GF-D8 (cell line): ENCODE measurements at regions not wholly inside any gene's neighbourhood (a gene's known extent, or its start where the extent isn't known, plus 50 kb on each side); places are given as distances from the start of the nearest gene placed in this dataset.
"Not testable (repeated sequence)": the region's sequence is repeated elsewhere in the genome, so short reads cannot be mapped to it uniquely, and the experiment has no call there.

Experiments used
- DNase-seq: peaks from one replicate; lab custom pipeline; 2025; lab: John Stamatoyannopoulos, UW

DNA sequence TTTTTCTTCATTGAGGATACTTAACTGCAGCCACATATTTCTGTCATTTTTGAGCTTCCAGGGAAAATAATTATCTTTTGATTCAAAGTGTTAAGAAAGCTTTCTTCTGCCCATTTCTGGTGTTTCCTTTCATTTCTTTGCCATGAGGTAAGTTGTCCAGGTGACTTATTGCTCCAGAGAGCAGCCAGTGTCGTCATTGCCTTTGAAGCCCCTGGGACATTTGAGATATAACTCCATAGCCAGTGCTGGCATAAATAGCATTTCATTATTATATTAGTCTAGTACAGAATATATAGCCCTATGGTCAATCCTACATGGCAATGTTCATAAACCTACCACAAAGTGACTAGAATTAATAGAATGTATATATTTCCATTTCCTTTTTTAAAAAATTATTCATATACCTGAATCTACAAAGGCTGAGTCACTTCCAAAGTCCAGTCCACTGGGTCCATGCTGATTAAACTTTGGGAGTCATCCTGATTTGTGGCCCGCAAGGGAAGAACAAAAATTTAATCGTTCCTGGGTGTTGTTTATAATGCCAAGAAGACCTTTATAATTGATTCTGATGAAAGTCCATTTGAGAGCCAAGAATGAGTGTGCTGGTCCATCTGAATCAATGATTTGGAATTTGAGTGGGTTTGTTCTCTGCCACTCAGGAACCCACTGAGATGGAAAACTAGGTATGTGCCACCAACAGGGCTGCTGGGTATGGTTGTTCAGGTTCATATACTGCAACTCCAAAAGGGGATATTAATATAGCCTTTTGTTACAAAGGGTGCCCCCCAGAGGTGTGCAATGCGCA is 221.8 kb upstream of the PLXNA2 start:
- DNase-seq = no peak

- no peak for DNase-seq
Observed at GRCh38 chr1:208467151-208467780, 223.1 kb upstream of the PLXNA2 start.

DNA sequence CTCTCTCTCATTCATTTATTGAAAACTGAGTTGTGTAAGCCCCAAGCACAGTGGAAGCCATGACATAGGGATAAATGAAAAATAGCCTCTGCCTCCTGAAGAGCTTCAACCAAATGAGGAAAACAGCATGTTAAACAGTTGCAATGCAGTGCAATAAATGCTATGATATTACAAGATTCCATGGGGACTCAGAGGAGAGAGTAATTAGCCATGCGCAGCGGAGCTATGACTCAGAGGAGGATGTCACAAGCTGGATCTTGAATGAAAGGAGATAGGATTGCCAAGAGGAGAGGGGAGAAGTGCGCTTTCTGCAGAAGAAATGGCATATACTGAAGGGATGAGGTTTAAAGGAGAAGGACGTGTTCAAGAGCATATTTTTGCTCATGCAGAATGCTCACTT is 231.3 kb upstream of the PLXNA2 start:
- DNase-seq = no peak

DNA sequence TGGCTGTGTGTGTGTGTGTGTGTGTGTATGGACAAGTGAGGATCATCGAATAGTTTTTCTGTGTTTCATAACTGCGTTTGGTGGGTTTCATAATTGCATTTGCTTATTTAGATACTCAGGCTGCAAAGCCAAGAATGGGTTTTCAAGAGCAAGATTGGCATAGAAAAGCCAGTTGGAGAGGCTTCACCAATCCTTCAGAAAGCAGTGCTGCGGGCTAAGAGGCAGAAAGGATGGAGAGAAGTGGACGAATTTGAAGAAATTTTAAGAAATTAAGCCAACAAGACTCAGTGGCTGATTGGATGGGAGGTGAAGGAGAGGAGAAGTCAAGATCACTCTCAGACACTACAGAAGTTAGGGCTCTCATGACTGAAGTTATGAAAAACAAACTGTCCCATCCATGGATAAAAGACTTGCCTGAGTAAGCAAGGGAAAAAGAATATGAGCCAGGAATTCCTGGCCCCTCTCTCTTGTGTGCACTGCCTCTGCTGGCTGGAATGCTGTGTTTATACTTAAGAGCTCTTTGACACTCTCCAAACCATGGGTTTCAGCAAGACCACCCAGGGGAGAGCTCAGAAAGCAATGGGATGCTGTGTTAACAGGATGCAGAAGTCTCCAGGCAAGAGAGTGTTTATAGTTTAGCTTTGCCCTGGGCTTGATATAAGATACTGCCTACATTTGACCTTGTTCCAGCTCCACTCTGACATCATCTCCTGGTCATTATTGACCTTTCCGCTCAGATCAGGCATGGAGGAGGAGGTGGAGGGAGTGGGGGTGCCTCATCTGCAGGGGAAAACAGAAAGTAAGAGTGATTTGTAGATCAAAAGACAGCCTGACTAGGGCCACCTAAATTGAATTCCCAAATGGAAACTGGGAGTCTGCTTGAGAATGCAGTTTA is 232.0 kb upstream of the PLXNA2 start:
- DNase-seq = no peak

DNA sequence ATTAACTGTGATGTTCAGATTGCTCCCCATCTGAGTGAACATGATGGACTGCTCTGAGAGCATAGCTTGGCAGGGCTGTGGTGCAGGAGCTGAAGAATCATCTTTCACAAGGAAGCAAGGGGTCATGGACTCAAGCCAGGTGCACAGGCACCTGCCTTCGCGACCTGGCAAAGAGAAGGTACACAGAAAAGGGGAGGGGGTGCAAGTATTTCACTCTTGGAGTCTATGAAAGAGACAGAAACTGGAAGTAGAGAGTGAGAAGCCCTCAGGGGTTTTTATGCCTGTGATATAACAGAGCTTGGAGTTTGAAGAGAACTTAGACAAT is 232.6 kb upstream of the PLXNA2 start:
- DNase-seq = no peak

GRCh38 chr1:208479435-208479834 is 235.3 kb upstream of the PLXNA2 start:
- no peak for DNase-seq

DNA sequence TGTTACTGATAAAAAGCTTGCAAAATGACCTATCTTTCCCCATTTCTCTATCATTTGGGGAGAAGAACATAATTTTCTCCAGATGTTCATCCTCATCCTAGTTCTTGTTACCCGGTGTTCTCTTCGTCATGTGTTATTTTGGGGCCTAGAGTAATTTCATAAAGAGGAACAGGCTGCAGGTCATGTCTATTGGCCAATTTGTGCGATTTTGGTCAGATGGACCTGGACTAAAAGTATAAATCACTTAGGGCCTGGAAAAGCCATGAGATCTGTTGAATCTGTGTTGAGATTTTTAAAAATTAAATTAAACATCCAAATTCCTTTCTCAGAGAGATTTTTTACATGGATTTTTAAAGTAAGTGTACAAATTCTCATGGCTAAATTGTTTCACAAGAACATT is 241.3 kb upstream of the PLXNA2 start:
- DNase-seq = no peak

DNA sequence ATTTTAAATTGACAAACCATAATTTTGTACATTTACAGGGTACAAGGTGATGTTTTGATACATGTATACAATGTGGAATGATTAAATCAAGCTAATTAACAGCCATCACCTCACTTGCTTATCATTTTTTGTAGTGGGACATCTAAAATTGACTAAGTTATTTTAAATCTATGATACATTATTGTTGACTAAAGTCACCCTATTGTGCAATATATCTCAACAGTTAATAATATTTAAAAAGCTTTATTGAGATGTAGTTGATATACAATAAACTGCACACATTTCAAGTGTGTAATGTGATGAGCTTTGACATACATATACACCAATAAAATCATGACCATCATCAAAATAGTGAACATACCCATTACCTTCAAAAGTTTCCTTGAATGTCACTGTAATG is 242.5 kb upstream of the PLXNA2 start:
- no peak for DNase-seq

GRCh38 chr1:208488432-208488831 is 244.2 kb upstream of the PLXNA2 start:
- not testable (repeated sequence) for DNase-seq

DNA sequence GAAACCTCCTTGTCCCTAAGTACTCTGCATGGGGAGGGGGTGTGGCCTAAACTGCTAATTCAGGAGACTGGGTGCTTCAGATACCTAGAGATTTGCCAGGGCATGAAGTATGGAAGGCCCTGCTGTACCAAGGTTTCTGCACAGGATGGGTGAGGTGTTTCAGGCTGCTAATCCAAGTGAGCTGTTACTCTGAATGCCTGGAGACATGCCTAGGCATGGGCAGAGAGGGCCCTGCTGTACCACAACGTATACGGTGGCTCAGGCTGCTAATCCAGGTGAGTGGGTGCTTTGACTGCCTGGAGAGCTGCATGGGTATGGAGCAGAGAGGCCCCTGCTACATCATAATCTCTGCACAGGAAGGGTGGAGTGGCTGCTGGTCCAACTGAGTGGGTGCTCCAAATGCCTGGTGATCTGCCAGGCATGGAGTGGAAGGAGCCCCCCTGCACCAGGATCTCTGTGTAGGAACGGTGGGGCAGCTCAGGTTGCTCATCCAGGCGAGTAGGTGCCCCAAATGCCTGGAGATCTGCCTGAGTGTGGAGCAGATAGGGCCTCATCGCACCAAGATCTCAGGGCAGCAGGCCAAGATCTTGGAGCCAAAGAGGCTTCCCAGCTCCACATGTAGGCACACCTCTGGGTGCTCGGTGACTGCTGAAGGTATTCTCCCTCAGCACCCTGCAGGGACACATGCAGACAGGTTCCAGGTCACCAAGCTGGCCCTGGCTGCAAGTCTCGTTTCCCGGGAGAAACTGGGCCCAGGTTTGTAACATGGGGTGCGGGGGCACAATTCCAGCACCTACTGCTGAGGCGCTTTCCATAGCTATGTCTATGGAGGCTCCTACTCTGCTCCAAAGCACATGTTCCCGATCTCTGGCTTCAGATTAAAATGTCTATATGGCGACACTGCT is 252.5 kb upstream of the PLXNA2 start:
- no peak for DNase-seq

GRCh38 chr1:208497866-208498541 is 253.8 kb upstream of the PLXNA2 start:
- DNase-seq = no peak

DNA sequence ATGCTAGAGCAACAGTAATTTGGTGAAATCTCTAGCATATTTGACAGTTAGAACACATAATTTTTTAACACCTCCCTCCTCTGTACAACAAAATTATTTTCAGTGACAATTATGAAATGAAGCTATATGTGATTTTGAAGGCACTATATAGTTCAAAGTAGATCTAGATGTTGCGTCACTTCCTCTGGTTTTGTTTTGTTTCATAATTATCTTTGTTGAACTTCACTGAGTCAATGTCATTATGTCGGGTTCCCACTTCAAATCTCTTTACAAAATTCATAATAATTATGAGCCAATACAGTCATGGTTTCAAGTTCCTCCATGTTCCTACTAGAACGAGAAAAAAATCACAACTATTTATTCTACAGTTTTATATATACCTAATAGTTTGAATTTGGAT is 254.8 kb upstream of the PLXNA2 start:
- no peak for DNase-seq

GRCh38 chr1:208499601-208500000 is 255.4 kb upstream of the PLXNA2 start:
- no peak for DNase-seq

- DNase-seq = no peak
Observed at GRCh38 chr1:208500375-208500774, 256.2 kb upstream of the PLXNA2 start.

DNA sequence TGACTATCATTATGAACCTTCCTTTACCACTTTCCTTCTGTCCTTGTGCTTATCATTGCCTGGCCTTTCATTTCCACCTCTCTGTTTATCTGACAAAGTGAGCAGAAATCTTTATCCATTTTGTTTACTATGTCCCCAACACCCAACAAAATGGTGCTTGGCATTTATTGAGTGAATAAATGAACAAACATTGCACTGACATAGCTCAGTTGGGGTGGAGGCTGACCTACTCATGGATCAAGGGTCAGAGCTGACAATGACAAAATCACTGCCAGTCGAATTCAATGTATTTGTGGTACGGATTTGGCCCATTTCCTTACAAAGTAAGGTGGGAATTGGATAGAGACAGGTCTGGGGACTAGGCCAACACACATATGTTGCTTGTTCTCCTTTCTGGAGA is 257.4 kb upstream of the PLXNA2 start:
- no peak for DNase-seq

DNA sequence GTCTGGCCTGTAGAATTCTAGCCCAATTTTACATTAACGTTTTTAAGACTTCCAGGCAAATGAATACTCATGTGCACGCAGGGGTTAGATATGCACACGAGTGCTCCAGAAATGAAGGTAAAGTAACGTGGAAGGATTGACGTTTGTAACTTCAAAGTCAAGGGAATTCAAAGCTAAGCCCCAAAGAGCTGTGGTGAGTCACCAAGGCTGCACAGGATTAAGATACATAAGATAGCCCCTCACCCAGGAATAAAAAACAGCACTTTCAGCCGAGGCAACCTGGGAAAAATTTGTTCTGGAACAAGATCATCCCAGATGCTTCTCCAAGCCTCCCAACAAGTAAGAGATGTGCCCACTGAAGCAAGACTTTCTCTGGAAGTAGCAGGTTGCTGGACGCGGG is 259.6 kb upstream of the PLXNA2 start:
- DNase-seq = no peak

GRCh38 chr1:208506812-208507211 is 262.6 kb upstream of the PLXNA2 start:
- DNase-seq = no peak

DNA sequence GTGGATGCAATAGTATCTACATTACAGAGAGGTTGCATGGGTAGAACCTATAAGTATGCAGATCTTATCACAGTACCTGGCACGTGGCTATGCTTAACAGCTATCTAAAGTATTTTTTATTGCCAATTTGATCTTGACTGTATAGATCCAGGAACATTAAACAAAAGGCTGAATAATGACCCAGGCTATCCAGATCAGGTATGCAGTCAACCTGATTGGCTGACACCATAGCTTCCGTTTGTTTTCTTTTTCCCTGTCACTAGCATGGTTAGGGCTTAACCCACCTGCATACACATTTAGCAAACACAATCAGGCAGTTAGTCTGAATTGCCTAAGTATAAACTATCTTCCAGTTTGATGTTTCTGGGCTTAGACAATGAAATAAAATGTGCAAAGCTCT is 264.9 kb upstream of the PLXNA2 start:
- no peak for DNase-seq

DNA sequence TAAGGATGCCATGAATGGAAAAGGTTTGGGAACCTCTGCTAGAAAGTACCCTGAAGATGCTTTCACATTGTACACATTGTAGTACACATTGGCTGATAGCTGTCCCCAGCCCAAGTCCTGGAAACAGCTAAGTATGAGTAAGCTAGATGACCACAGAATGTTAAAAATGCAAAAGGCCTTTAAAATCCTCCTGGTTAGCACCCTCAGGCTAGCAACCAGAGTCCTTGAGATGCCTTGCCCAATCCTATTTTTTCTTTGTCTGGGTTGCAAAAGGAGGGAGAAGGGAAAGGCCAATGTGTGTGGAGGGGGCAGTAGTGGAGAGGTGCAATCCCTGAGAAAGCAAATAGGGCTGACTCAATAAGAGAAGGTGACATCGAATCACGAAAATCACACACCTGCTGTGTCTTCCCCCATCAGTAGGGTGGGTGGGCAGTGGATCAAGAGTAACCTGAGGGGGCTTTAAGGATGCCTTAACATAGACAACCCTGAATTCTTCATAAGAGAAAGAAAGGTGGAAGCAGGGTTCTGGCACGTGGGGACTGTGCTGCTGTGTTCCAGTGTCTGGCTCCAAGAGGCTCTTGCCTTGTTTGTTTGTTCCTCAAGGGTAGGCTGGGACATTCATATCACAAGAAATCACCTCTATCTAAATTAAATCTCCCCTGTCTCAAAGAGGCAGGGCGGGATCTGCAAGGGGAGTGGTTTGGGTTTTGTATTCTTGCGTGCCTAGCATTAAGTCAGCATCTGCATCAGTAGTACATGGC is 266.2 kb upstream of the PLXNA2 start:
- no peak for DNase-seq

- no peak for DNase-seq
Observed at GRCh38 chr1:208511242-208511860, 267.2 kb upstream of the PLXNA2 start.
